Vagina (tissue), 2 donors: ENCODE measurements at regions not wholly inside any gene's neighbourhood (a gene's known extent, or its start where the extent isn't known, plus 50 kb on each side); places are given as distances from the start of the nearest gene placed in this dataset.

ENCODE experiments used
- CTCF ChIP-seq, 3 experiments: fragments of 450-650 bp in 2 of 3; fragments of 200-600 bp in 1 of 3; sonication (generic) in 1 of 3; IDR thresholded peaks; one replicate each; pipeline ENCODE4 v1.5.1; 2017 to 2019; ENCODE audit warnings: antibody characterized with exemption in 3 of 3, mild to moderate bottlenecking in 2 of 3, moderate library complexity in 2 of 3
- POLR2A ChIP-seq, 2 donors: fragments of 450-650 bp; IDR thresholded peaks; one replicate each; pipeline ENCODE4 v1.6.1; 2017; ENCODE audit warnings: antibody characterized with exemption in 2 of 2, mild to moderate bottlenecking in 2 of 2, moderate library complexity in 2 of 2
- POLR2AphosphoS5 ChIP-seq, 2 donors: sonication (generic); formaldehyde crosslinking; IDR thresholded peaks; one replicate each; pipeline ENCODE4 v1.9.0; 2017; ENCODE audit warnings: antibody characterized with exemption in 2 of 2, mild to moderate bottlenecking in 2 of 2, low read depth in 1 of 2; ENCODE audit not compliant: insufficient read depth in 1 of 2

GRCh38 chr13:82096256-82096655 lies 1755.3 kb upstream of the SPRY2 start:
- TF ChIP-seq CTCF (IDR thresholded peaks at IDR 0.05): no peak
- no peak for TF ChIP-seq POLR2A (IDR thresholded peaks at IDR 0.05)
- TF ChIP-seq POLR2AphosphoS5 (IDR thresholded peaks at IDR 0.05; ENCODE audit: insufficient read depth in 1 of 2, low read depth in 1 of 2): no peak
